ENCODE measurements at regions not wholly inside any gene's neighbourhood (a gene's known extent, or its start where the extent isn't known, plus 50 kb on each side); places are given as distances from the start of the nearest gene placed in this dataset.

- no peaks in the 10 kb centered on the region for H3K4me1 ChIP-seq (ENCODE audit: control insufficient read depth, insufficient read depth, low read length)
- ChIA-PET CTCF (no interaction called here), POLR2A (no interaction called here)
- DNase-seq (ENCODE audit: low read depth, low spot score), result no peak
- intact Hi-C loops (cut with micrococcal nuclease; ENCODE audit: unreplicated experiment) (no loop called here), in situ Hi-C loops (cut with HindIII; ENCODE audit: low pct_unique_long_range_greater_than_20kb, low sequenced_read_pairs) (no loop called here)
- no peak overlapping the region for H3K4me3 ChIP-seq (ENCODE audit: low read depth in 2 of 2, low read length in 2 of 2)
- no peak for TF ChIP-seq TCF7L2 (IDR thresholded peaks at IDR 0.05; ENCODE audit: low read depth, low read length)
- TF ChIP-seq CTCF (IDR thresholded peaks at IDR 0.05), result no peak
- TF ChIP-seq SIN3A (IDR thresholded peaks at IDR 0.05; ENCODE audit: borderline replicate concordance, insufficient read depth, low read depth, low read length), result no peak
- no peak for TF ChIP-seq REST (IDR thresholded peaks at IDR 0.05; ENCODE audit: insufficient read depth in 1 of 2, low read depth in 2 of 2, low read length in 1 of 2)
- TF ChIP-seq POLR2AphosphoS5 (IDR thresholded peaks at IDR 0.05; ENCODE audit: low read depth, low read length), result no peak
- no peaks in the 10 kb centered on the region for H3K9me3 ChIP-seq (ENCODE audit: control insufficient read depth, insufficient read depth, low read depth, low read length)
- BruUV-seq (replicated peaks), result no TSS peak
- H3K27ac ChIP-seq (ENCODE audit: low read length), result no peak overlapping the region
- H3K36me3 ChIP-seq (ENCODE audit: control insufficient read depth, insufficient read depth, low read length), result no peaks in the 10 kb centered on the region
- H3K27me3 ChIP-seq (ENCODE audit: control insufficient read depth, insufficient read depth, low read length), result no peaks in the 10 kb centered on the region; the same call in 1 of the 2 replicates
- no peak for ATAC-seq
These were observed 677.7 kb downstream of the BRD1 start for GRCh38 chr22:49149721-49150608.

- BruUV-seq (replicated peaks), result no TSS peak
- CTCF ChIA-PET, result no interaction called here
- POLR2A ChIA-PET, result no interaction called here
- ATAC-seq (no peak), DNase-seq (ENCODE audit: low read depth, low spot score) (no peak)
- intact Hi-C loops (cut with micrococcal nuclease; ENCODE audit: unreplicated experiment), result no loop called here
- Histone ChIP-seq H3K4me1 (ENCODE audit: control insufficient read depth, insufficient read depth, low read length) (no peaks in the 10 kb centered on the region), H3K9me3 (ENCODE audit: control insufficient read depth, insufficient read depth, low read depth, low read length) (no peaks in the 10 kb centered on the region), H3K4me3 (ENCODE audit: low read depth in 2 of 2, low read length in 2 of 2) (no peak overlapping the region), H3K27me3 (ENCODE audit: control insufficient read depth, insufficient read depth, low read length) (no peaks in the 10 kb centered on the region; the same call in 1 of the 2 replicates), H3K27ac (ENCODE audit: low read length) (no peak overlapping the region), H3K36me3 (ENCODE audit: control insufficient read depth, insufficient read depth, low read length) (no peaks in the 10 kb centered on the region)
- TF ChIP-seq SIN3A (IDR thresholded peaks at IDR 0.05; ENCODE audit: borderline replicate concordance, insufficient read depth, low read depth, low read length), result no peak
- no peak for TF ChIP-seq TCF7L2 (IDR thresholded peaks at IDR 0.05; ENCODE audit: low read depth, low read length)
- no peak for TF ChIP-seq POLR2AphosphoS5 (IDR thresholded peaks at IDR 0.05; ENCODE audit: low read depth, low read length)
- no peak for TF ChIP-seq CTCF (IDR thresholded peaks at IDR 0.05)
- TF ChIP-seq REST (IDR thresholded peaks at IDR 0.05; ENCODE audit: insufficient read depth in 1 of 2, low read depth in 2 of 2, low read length in 1 of 2), result no peak
- in situ Hi-C loops (cut with HindIII; ENCODE audit: low pct_unique_long_range_greater_than_20kb, low sequenced_read_pairs), result no loop called here
These were observed 678.7 kb downstream of the BRD1 start for GRCh38 chr22:49148895-49149418.

Measured in Panc1 (cell line).